Lower lobe of right lung (tissue), 2 donors: ENCODE measurements at regions not wholly inside any gene's neighbourhood (a gene's known extent, or its start where the extent isn't known, plus 50 kb on each side); places are given as distances from the start of the nearest gene placed in this dataset.

Experiments
- ATAC-seq, 2 donors: fragments of 200-7000 bp; cut with Tn5 transposase; one replicate each; pipeline ENCODE4 v1.9.1; 2020 to 2022; ENCODE audit warnings: mild to moderate bottlenecking in 2 of 2, moderate library complexity in 2 of 2
- DNase-seq: peaks from one replicate; pipeline ENCODE4 v3.0.0-alpha.2; 2020
- H3K27ac ChIP-seq: fragments of 200-600 bp; one replicate; pipeline ENCODE4 v1.8.0; 2022
- H3K27me3 ChIP-seq: fragments of 200-600 bp; one replicate; pipeline ENCODE4 v1.8.0; 2022; ENCODE audit warnings: low read depth
- H3K36me3 ChIP-seq: fragments of 200-600 bp; one replicate; pipeline ENCODE4 v1.8.0; 2022; ENCODE audit warnings: mild to moderate bottlenecking
- H3K4me1 ChIP-seq: fragments of 200-600 bp; one replicate; pipeline ENCODE4 v1.8.0; 2022
- H3K4me3 ChIP-seq: fragments of 200-600 bp; one replicate; pipeline ENCODE4 v1.8.0; 2022; ENCODE audit warnings: mild to moderate bottlenecking
- H3K9me3 ChIP-seq: fragments of 200-600 bp; one replicate; pipeline ENCODE4 v1.8.0; 2022
- CTCF ChIP-seq: fragments of 200-600 bp; IDR thresholded peaks from one replicate; pipeline ENCODE4 v1.8.0; 2022; ENCODE audit warnings: antibody characterized with exemption, mild to moderate bottlenecking
- intact Hi-C: fragments of 100-400 bp; cut with DNase I; formaldehyde crosslinking; loops from one replicate; pipeline ENCODE4 v1.11.0; 2022
- donor health status: DM: no; HTN: yes; CAD: no; lungs with severe emphysema.

- intact Hi-C loops = no loop called here
- no peak overlapping the region for H3K4me3 ChIP-seq
- ATAC-seq = no peak
Measured at GRCh38 chr1:164325786-164326185, 233.2 kb upstream of the PBX1 start.

GRCh38 chr1:164333387-164333786, 225.6 kb upstream of the PBX1 start:
- Histone ChIP-seq H3K36me3 (no peaks in the 10 kb centered on the region), H3K4me1 (no peaks in the 10 kb centered on the region), H3K27ac (no peak overlapping the region), H3K27me3 (no peaks in the 10 kb centered on the region), H3K9me3 (no peaks in the 10 kb centered on the region), H3K4me3 (no peak overlapping the region)
- intact Hi-C loops = no loop called here
- ATAC-seq = no peak
- DNase-seq = no peak
- TF ChIP-seq CTCF = no peak

More at GRCh38 chr1:164325786-164326185, 233.2 kb upstream of the PBX1 start:
- Histone ChIP-seq H3K27ac (no peak overlapping the region), H3K4me1 (no peaks in the 10 kb centered on the region), H3K9me3 (no peaks in the 10 kb centered on the region), H3K36me3 (no peaks in the 10 kb centered on the region), H3K27me3 (peaks cover 14% of the 10 kb centered on the region)
- TF ChIP-seq CTCF = no peak
- no peak for DNase-seq

GRCh38 chr1:164337394-164337793, 221.6 kb upstream of the PBX1 start:
- Histone ChIP-seq H3K4me3 (no peak overlapping the region), H3K27me3 (no peaks in the 10 kb centered on the region), H3K27ac (no peak overlapping the region), H3K9me3 (peaks cover 8% of the 10 kb centered on the region), H3K4me1 (no peaks in the 10 kb centered on the region), H3K36me3 (no peaks in the 10 kb centered on the region)
- ATAC-seq (no peak), DNase-seq (no peak)
- intact Hi-C loops = no loop called here
- no peak for TF ChIP-seq CTCF

- ATAC-seq (no peak), DNase-seq (no peak)
- Histone ChIP-seq H3K9me3 (peaks cover 8% of the 10 kb centered on the region), H3K27ac (no peak overlapping the region), H3K36me3 (no peaks in the 10 kb centered on the region), H3K4me3 (no peak overlapping the region), H3K4me1 (no peaks in the 10 kb centered on the region), H3K27me3 (no peaks in the 10 kb centered on the region)
- TF ChIP-seq CTCF = no peak
- intact Hi-C loops = no loop called here
Measured at GRCh38 chr1:164337885-164338284, 221.1 kb upstream of the PBX1 start.

- Histone ChIP-seq H3K27ac (no peak overlapping the region), H3K27me3 (no peaks in the 10 kb centered on the region), H3K36me3 (no peaks in the 10 kb centered on the region), H3K4me1 (no peaks in the 10 kb centered on the region), H3K4me3 (no peak overlapping the region), H3K9me3 (peaks cover 14% of the 10 kb centered on the region)
- DNase-seq (no peak), ATAC-seq (no peak)
- intact Hi-C loops = no loop called here
- TF ChIP-seq CTCF = no peak
Measured at GRCh38 chr1:164343189-164343588, 215.8 kb upstream of the PBX1 start.

- ATAC-seq (no peak), DNase-seq (no peak)
- Histone ChIP-seq H3K36me3 (no peaks in the 10 kb centered on the region), H3K27ac (no peak overlapping the region), H3K9me3 (peaks cover 26% of the 10 kb centered on the region), H3K4me1 (no peaks in the 10 kb centered on the region), H3K4me3 (no peak overlapping the region), H3K27me3 (no peaks in the 10 kb centered on the region)
- no peak for TF ChIP-seq CTCF
- intact Hi-C loops = no loop called here
Measured at GRCh38 chr1:164347980-164348379, 211.0 kb upstream of the PBX1 start.
